ENCODE measurements at regions not wholly inside any gene's neighbourhood (a gene's known extent, or its start where the extent isn't known, plus 50 kb on each side); places are given as distances from the start of the nearest gene placed in this dataset.

DNA sequence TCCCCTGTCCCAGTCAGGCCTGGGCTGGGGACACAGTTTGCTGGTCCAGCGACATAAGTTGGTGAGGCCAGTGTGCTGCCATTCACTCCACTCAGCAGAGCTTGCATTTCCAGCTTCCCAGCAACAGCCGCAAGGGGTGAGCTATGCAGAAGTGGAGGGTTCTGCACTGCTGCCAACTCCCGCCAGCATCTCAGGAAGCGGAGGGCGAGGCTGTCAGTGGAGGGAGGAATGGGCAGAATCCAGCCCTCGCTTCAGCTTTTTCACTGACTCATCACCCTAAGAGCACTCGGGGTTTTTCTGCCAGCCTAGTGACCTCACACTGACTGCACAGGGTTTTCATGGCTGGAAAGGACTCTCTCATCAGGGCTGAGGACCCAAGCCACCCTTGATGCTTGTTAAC lies 625.1 kb upstream of the MKI67 start:
- DNase-seq (ENCODE audit: extremely low read depth, low read depth) = no peak
- TF ChIP-seq, protein P1, sequence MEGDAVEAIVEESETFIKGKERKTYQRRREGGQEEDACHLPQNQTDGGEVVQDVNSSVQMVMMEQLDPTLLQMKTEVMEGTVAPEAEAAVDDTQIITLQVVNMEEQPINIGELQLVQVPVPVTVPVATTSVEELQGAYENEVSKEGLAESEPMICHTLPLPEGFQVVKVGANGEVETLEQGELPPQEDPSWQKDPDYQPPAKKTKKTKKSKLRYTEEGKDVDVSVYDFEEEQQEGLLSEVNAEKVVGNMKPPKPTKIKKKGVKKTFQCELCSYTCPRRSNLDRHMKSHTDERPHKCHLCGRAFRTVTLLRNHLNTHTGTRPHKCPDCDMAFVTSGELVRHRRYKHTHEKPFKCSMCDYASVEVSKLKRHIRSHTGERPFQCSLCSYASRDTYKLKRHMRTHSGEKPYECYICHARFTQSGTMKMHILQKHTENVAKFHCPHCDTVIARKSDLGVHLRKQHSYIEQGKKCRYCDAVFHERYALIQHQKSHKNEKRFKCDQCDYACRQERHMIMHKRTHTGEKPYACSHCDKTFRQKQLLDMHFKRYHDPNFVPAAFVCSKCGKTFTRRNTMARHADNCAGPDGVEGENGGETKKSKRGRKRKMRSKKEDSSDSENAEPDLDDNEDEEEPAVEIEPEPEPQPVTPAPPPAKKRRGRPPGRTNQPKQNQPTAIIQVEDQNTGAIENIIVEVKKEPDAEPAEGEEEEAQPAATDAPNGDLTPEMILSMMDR (IDR thresholded peaks at IDR 0.05; ENCODE audit: low read depth, low read length) = no peak

- TF ChIP-seq, protein P1 (IDR thresholded peaks at IDR 0.05; ENCODE audit: low read depth, low read length) = no peak
- DNase-seq (ENCODE audit: extremely low read depth, low read depth) = no peak
Measured at GRCh38 chr10:128751851-128752250, 625.6 kb upstream of the MKI67 start.

- TF ChIP-seq, protein P1 (IDR thresholded peaks at IDR 0.05; ENCODE audit: low read depth, low read length) = no peak
- no peak for DNase-seq (ENCODE audit: extremely low read depth, low read depth)
Measured at GRCh38 chr10:128759174-128759573, 633.0 kb upstream of the MKI67 start.

DNA sequence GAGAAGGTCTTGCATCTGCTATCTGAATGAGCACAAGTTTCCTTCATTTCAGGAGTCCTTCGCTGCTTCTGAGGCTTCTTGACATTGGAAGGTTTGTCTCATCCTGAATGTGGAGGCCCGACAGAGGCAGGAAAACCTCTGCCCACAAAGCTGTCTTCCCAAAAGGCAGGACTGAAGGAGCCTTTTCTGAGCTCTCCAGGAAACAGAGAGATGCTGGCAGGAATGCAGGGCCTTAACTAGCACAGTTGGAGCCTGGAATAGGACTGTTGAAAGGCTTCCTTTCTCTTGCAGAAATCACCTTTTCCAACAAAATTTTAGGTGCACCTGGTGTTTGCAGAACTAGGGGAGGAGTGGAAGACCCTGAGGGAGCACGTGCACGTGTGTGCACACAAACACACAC lies 637.4 kb upstream of the MKI67 start:
- TF ChIP-seq, protein P1 (IDR thresholded peaks at IDR 0.05; ENCODE audit: low read depth, low read length) = no peak
- no peak for DNase-seq (ENCODE audit: extremely low read depth, low read depth)

GRCh38 chr10:128764190-128764589 lies 638.0 kb upstream of the MKI67 start:
- TF ChIP-seq, protein P1 (IDR thresholded peaks at IDR 0.05; ENCODE audit: low read depth, low read length) = no peak
- no peak for DNase-seq (ENCODE audit: extremely low read depth, low read depth)

- no peak for DNase-seq (ENCODE audit: extremely low read depth, low read depth)
- TF ChIP-seq, protein P1 (IDR thresholded peaks at IDR 0.05; ENCODE audit: low read depth, low read length) = no peak
Measured at GRCh38 chr10:128766915-128767314, 640.7 kb upstream of the MKI67 start.

GRCh38 chr10:128774979-128775378 lies 648.8 kb upstream of the MKI67 start:
- DNase-seq (ENCODE audit: extremely low read depth, low read depth) = no peak
- TF ChIP-seq, protein P1 (IDR thresholded peaks at IDR 0.05; ENCODE audit: low read depth, low read length) = no peak
